ENCODE measurements at regions not wholly inside any gene's neighbourhood (a gene's known extent, or its start where the extent isn't known, plus 50 kb on each side); places are given as distances from the start of the nearest gene placed in this dataset.

GRCh38 chr12:65593239-65593701 lies 231.0 kb upstream of the HMGA2 start:
- DNase-seq (ENCODE audit: low read depth, low spot score): no peak
- in situ Hi-C loops (cut with HindIII; ENCODE audit: low sequenced_read_pairs): no loop called here
- no peak for TF ChIP-seq CTCF (IDR thresholded peaks at IDR 0.05; ENCODE audit: low read depth, low read length)
- H3K4me3 ChIP-seq (ENCODE audit: low read depth, low read length): no peak overlapping the region

- no peak for DNase-seq (ENCODE audit: low read depth, low spot score)
- no peak overlapping the region for H3K4me3 ChIP-seq (ENCODE audit: low read depth, low read length)
- in situ Hi-C loops (cut with HindIII; ENCODE audit: low sequenced_read_pairs): no loop called here
- no peak for TF ChIP-seq CTCF (IDR thresholded peaks at IDR 0.05; ENCODE audit: low read depth, low read length)
Observed at GRCh38 chr12:65594409-65594808, 229.9 kb upstream of the HMGA2 start.

- DNase-seq (ENCODE audit: low read depth, low spot score): no peak
- H3K4me3 ChIP-seq (ENCODE audit: low read depth, low read length): no peak overlapping the region
- no peak for TF ChIP-seq CTCF (IDR thresholded peaks at IDR 0.05; ENCODE audit: low read depth, low read length)
- in situ Hi-C loops (cut with HindIII; ENCODE audit: low sequenced_read_pairs): no loop called here
Observed at GRCh38 chr12:65595016-65595560, 229.2 kb upstream of the HMGA2 start.

- no peak overlapping the region for H3K4me3 ChIP-seq (ENCODE audit: low read depth, low read length)
- no peak for TF ChIP-seq CTCF (IDR thresholded peaks at IDR 0.05; ENCODE audit: low read depth, low read length)
- in situ Hi-C loops (cut with HindIII; ENCODE audit: low sequenced_read_pairs): no loop called here
- DNase-seq (ENCODE audit: low read depth, low spot score): no peak
Observed at GRCh38 chr12:65596514-65597091, 227.7 kb upstream of the HMGA2 start.

- in situ Hi-C loops (cut with HindIII; ENCODE audit: low sequenced_read_pairs): no loop called here
- no peak overlapping the region for H3K4me3 ChIP-seq (ENCODE audit: low read depth, low read length)
- no peak for DNase-seq (ENCODE audit: low read depth, low spot score)
- TF ChIP-seq CTCF (IDR thresholded peaks at IDR 0.05; ENCODE audit: low read depth, low read length): no peak
Observed at GRCh38 chr12:65597527-65597926, 226.8 kb upstream of the HMGA2 start.

GRCh38 chr12:65598688-65599087 lies 225.6 kb upstream of the HMGA2 start:
- TF ChIP-seq CTCF (IDR thresholded peaks at IDR 0.05; ENCODE audit: low read depth, low read length): no peak
- DNase-seq (ENCODE audit: low read depth, low spot score): no peak
- H3K4me3 ChIP-seq (ENCODE audit: low read depth, low read length): no peak overlapping the region
- in situ Hi-C loops (cut with HindIII; ENCODE audit: low sequenced_read_pairs): no loop called here
